Activated B cell treated with CpG ODN at 0.5 μM for 24 hours (primary cell): ENCODE measurements at regions not wholly inside any gene's neighbourhood (a gene's known extent, or its start where the extent isn't known, plus 50 kb on each side); places are given as distances from the start of the nearest gene placed in this dataset.

Source experiments
- ATAC-seq: fragments of 200-7000 bp; cut with Tn5 transposase; one replicate; pipeline ENCODE4 v1.10.0; 2021; ENCODE audit warnings: low read depth, mild to moderate bottlenecking, moderate library complexity
- CTCF ChIA-PET: fragments of 350-600 bp; sonication (Branson Sonifier 250); formaldehyde crosslinking; loops from one replicate; lab custom pipeline; 2021; ENCODE audit warnings: antibody characterized with exemption; lab: Charles Lee
- POLR2A ChIA-PET: fragments of 350-600 bp; sonication (Branson Sonifier 250); formaldehyde crosslinking; loops from one replicate; lab custom pipeline; 2021; ENCODE audit warnings: antibody characterized with exemption; lab: Charles Lee
- DNase-seq: peaks from one replicate; pipeline ENCODE4 v3.0.0; 2022
- H3K27ac Mint-ChIP-seq: one replicate; pipeline ENCODE4 v1.8.0; 2020; ENCODE audit warnings: mixed read lengths
- H3K27me3 Mint-ChIP-seq: one replicate; pipeline ENCODE4 v1.8.0; 2021; ENCODE audit warnings: mixed read lengths
- H3K36me3 Mint-ChIP-seq: one replicate; pipeline ENCODE4 v1.8.0; 2021; ENCODE audit warnings: low read depth, mixed read lengths
- H3K4me1 Mint-ChIP-seq: one replicate; pipeline ENCODE4 v1.8.0; 2021; ENCODE audit warnings: mixed read lengths
- H3K4me3 Mint-ChIP-seq: one replicate; pipeline ENCODE4 v1.8.0; 2020; ENCODE audit warnings: mild to moderate bottlenecking, mixed read lengths
- H3K9me3 Mint-ChIP-seq: one replicate; pipeline ENCODE4 v1.8.0; 2020; ENCODE audit warnings: mixed read lengths
- CTCF ChIP-seq: fragments of 200-600 bp; IDR thresholded peaks from one replicate; pipeline ENCODE4 v1.8.0; 2022; ENCODE audit warnings: antibody characterized with exemption, mild to moderate bottlenecking
- intact Hi-C: fragments of 100-400 bp; cut with micrococcal nuclease; formaldehyde crosslinking; loops from one replicate; pipeline ENCODE4 v1.15.1; 2024

- no peaks in the 10 kb centered on the region for H3K9me3 Mint-ChIP-seq
- ATAC-seq (peak; percentile 47), DNase-seq (no peak)
- ChIA-PET POLR2A (no interaction called here), CTCF (no interaction called here)
- no peak overlapping the region for H3K4me3 Mint-ChIP-seq
- no peak overlapping the region for H3K27ac Mint-ChIP-seq
- no peaks in the 10 kb centered on the region for H3K4me1 Mint-ChIP-seq
- intact Hi-C loops: no loop called here
- TF ChIP-seq CTCF: no peak
- H3K36me3 Mint-ChIP-seq: no peaks in the 10 kb centered on the region
- H3K27me3 Mint-ChIP-seq: no peaks in the 10 kb centered on the region
Observed at GRCh38 chr2:59732871-59733566, 820.4 kb downstream of the BCL11A start.

GRCh38 chr2:59727121-59727590, 826.3 kb downstream of the BCL11A start:
- intact Hi-C loops: no loop called here
- Mint-ChIP-seq H3K27me3 (no peaks in the 10 kb centered on the region), H3K4me3 (no peak overlapping the region), H3K36me3 (no peaks in the 10 kb centered on the region), H3K4me1 (peaks cover 19% of the 10 kb centered on the region), H3K9me3 (no peaks in the 10 kb centered on the region), H3K27ac (no peak overlapping the region)
- POLR2A ChIA-PET: interaction anchor here (0.6 kb wide), 1 partner anchor 826 kb away, joined by 3 read pairs; no protein-coding TSS in a partner anchor
- ATAC-seq: no peak
- no peak for DNase-seq
- CTCF ChIA-PET: no interaction called here
- TF ChIP-seq CTCF: no peak

DNA sequence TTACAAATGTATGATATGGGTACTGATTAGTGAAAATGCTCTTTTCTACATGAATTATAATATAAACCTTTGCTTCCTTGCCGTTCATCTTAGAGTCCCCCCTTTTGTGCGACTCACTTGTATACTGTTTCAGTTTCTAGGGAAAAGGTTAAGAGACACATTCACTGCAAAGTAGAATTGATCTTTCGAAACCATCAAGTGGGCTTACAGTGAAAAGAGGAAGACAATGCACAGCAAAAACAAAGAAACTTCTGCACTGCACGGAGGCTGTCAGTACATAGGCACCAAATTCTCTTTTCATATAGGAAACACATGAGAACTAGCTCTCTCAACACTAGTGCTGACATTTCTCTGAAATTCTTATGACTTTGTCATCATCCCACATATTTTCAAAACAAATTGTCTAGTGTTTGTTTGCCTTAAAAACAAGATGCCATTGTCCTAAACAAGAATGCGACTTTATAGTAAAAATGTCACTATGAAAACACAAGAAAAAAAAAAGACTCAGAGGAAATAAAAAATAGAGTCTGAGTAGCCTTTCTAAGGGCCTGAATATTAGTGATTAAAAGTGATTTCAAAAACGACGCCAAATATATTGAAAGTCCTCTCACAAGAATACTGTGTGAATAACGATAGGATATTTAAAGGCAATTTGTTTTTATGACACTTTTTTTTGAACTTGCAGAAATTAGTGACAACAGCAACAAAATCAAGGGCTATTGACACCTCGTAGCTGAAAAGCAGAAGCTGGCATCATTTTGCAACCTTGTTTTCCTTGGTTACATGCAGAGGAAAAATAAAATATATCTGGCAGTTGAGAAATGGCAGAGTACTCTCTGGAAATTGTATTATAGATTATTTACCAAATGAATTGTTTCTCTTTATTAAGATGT, 827.0 kb downstream of the BCL11A start:
- no peak for TF ChIP-seq CTCF
- no peaks in the 10 kb centered on the region for H3K27me3 Mint-ChIP-seq
- H3K4me1 Mint-ChIP-seq: peaks cover 19% of the 10 kb centered on the region
- ChIA-PET CTCF (interaction anchor here (0.6 kb wide), 1 partner anchor 947 kb away, joined by 3 read pairs; no protein-coding TSS in a partner anchor), POLR2A (no interaction called here)
- intact Hi-C loops: no loop called here
- no peaks in the 10 kb centered on the region for H3K36me3 Mint-ChIP-seq
- H3K9me3 Mint-ChIP-seq: no peaks in the 10 kb centered on the region
- DNase-seq: no peak
- H3K4me3 Mint-ChIP-seq: peak overlapping the region; percentile 61
- ATAC-seq: peak; percentile 42
- H3K27ac Mint-ChIP-seq: no peak overlapping the region

DNA sequence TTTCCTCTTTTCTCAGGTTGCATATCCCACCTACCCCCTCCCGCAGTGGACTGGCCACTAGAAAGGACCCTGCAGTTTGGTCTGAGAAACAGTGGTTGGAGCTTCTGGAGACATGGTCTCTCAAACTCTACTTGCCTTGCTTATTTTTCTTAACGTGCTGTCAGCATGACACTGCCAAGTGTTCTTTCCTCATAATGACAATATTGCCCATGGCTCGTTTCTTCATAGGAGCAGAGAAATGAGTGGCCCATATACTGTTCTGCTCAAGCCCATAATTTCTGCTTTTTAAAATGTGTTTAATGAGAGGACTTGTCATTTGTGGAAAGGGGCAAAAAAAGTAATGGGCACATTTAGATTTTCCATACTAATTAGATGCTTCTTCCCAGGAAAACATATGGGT, 828.7 kb downstream of the BCL11A start:
- ATAC-seq: no peak
- no peak overlapping the region for H3K27ac Mint-ChIP-seq
- intact Hi-C loops: no loop called here
- CTCF ChIA-PET: no interaction called here
- H3K27me3 Mint-ChIP-seq: no peaks in the 10 kb centered on the region
- no peaks in the 10 kb centered on the region for H3K36me3 Mint-ChIP-seq
- no peak for TF ChIP-seq CTCF
- H3K4me3 Mint-ChIP-seq: no peak overlapping the region
- H3K4me1 Mint-ChIP-seq: peaks cover 19% of the 10 kb centered on the region
- no peaks in the 10 kb centered on the region for H3K9me3 Mint-ChIP-seq
- POLR2A ChIA-PET: no interaction called here
- DNase-seq: no peak

- Mint-ChIP-seq H3K27ac (no peak overlapping the region), H3K27me3 (no peaks in the 10 kb centered on the region), H3K9me3 (no peaks in the 10 kb centered on the region), H3K4me3 (no peak overlapping the region), H3K36me3 (no peaks in the 10 kb centered on the region), H3K4me1 (peaks cover 3% of the 10 kb centered on the region)
- TF ChIP-seq CTCF: no peak
- ATAC-seq: no peak
- CTCF ChIA-PET: no interaction called here
- POLR2A ChIA-PET: no interaction called here
- intact Hi-C loops: no loop called here
- no peak for DNase-seq
Observed at GRCh38 chr2:59720296-59720866, 833.1 kb downstream of the BCL11A start.
